ENCODE measurements at regions not wholly inside any gene's neighbourhood (a gene's known extent, or its start where the extent isn't known, plus 50 kb on each side); places are given as distances from the start of the nearest gene placed in this dataset.

GRCh38 chr1:209386156-209386555, 197.4 kb upstream of the CAMK1G start:
- no peak for TF ChIP-seq POLR2A (IDR thresholded peaks at IDR 0.05)
- no peak for TF ChIP-seq CTCF (IDR thresholded peaks at IDR 0.05)
- TF ChIP-seq POLR2AphosphoS5 (IDR thresholded peaks at IDR 0.05) = no peak
- TF ChIP-seq EP300 (IDR thresholded peaks at IDR 0.05) = no peak
- 77 to 87% methylated on average over 2 of the region's 2 CpGs for WGBS, 2 donors

GRCh38 chr1:209387271-209387968, 196.1 kb upstream of the CAMK1G start:
- DNase-seq = no peak
- H3K27ac ChIP-seq = no peak overlapping the region

More at GRCh38 chr1:209386156-209386555, 197.4 kb upstream of the CAMK1G start:
- no peaks in the 10 kb centered on the region for H3K9me3 ChIP-seq
- no peak overlapping the region for H3K4me3 ChIP-seq
- H3K36me3 ChIP-seq = no peaks in the 10 kb centered on the region
- no peaks in the 10 kb centered on the region for H3K27me3 ChIP-seq
- DNase-seq = no peak
- no peaks in the 10 kb centered on the region for H3K4me1 ChIP-seq
- H3K27ac ChIP-seq = no peak overlapping the region
- intact Hi-C loops (cut with DNase I) = no loop called here

DNA sequence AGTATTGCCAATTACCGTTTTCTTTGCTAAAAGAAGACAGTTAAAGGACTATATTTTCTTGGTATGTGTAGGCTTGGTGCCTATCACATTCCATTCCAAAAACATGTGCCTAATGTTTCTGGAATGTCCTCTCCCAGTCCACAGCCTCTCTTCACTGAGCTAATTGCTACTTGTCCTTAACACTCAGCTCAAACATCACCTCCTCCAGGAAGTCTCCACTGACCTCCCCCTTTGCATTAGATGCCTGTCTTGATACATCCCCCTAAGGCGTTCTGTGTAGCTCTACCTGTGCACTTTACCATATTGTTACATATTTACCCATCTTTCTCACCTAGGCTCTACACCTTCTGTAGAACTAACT, 195.6 kb upstream of the CAMK1G start:
- 80 to 85% methylated on average over 2 of the region's 2 CpGs for WGBS, 2 donors
- Histone ChIP-seq H3K9me3 (no peaks in the 10 kb centered on the region), H3K27ac (no peak overlapping the region), H3K27me3 (no peaks in the 10 kb centered on the region), H3K36me3 (no peaks in the 10 kb centered on the region), H3K4me3 (no peak overlapping the region), H3K4me1 (no peaks in the 10 kb centered on the region)
- no peak for TF ChIP-seq POLR2A (IDR thresholded peaks at IDR 0.05)
- TF ChIP-seq POLR2AphosphoS5 (IDR thresholded peaks at IDR 0.05) = no peak
- no peak for TF ChIP-seq EP300 (IDR thresholded peaks at IDR 0.05)
- TF ChIP-seq CTCF (IDR thresholded peaks at IDR 0.05) = no peak
- no peak for DNase-seq
- intact Hi-C loops (cut with DNase I) = no loop called here

More at GRCh38 chr1:209387271-209387968, 196.1 kb upstream of the CAMK1G start:
- no peaks in the 10 kb centered on the region for H3K4me1 ChIP-seq
- H3K4me3 ChIP-seq = no peak overlapping the region
- H3K9me3 ChIP-seq = no peaks in the 10 kb centered on the region
- TF ChIP-seq POLR2A (IDR thresholded peaks at IDR 0.05) (no peak), POLR2AphosphoS5 (IDR thresholded peaks at IDR 0.05) (no peak), CTCF (IDR thresholded peaks at IDR 0.05) (no peak), EP300 (IDR thresholded peaks at IDR 0.05) (no peak)
- intact Hi-C loops (cut with DNase I) = no loop called here
- no peaks in the 10 kb centered on the region for H3K36me3 ChIP-seq
- WGBS, 2 donors = 84 to 90% methylated on average over 5 of the region's 5 CpGs
- no peaks in the 10 kb centered on the region for H3K27me3 ChIP-seq

- intact Hi-C loops (cut with DNase I) = no loop called here
- Histone ChIP-seq H3K27me3 (no peaks in the 10 kb centered on the region), H3K4me1 (no peaks in the 10 kb centered on the region), H3K27ac (no peak overlapping the region), H3K36me3 (no peaks in the 10 kb centered on the region), H3K9me3 (no peaks in the 10 kb centered on the region), H3K4me3 (no peak overlapping the region)
- WGBS, 2 donors = 89 to 92% methylated on average over 1 of the region's 1 CpG
- DNase-seq = no peak
- TF ChIP-seq EP300 (IDR thresholded peaks at IDR 0.05) (no peak), POLR2A (IDR thresholded peaks at IDR 0.05) (no peak), CTCF (IDR thresholded peaks at IDR 0.05) (no peak), POLR2AphosphoS5 (IDR thresholded peaks at IDR 0.05) (no peak)
Measured at GRCh38 chr1:209388358-209388757, 195.2 kb upstream of the CAMK1G start.

DNA sequence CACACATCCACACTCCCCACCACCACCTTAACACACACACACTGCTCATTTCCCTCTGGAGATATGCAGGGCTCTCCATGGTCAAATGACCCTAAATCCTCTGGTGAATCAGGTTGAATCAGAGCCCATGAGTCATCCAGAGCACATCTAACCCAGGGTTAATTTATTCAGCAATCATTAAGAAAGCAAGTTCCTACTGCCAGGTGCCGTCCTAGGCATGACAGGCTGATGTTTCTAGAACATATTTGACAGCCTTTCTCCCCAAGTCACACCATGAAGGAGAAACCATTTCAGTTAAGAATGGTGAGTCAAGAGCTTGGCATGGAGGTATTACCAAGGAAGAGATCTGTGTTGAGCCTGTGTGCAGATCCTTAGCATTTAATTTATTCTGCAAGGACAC, 194.3 kb upstream of the CAMK1G start:
- no peak for TF ChIP-seq POLR2A (IDR thresholded peaks at IDR 0.05)
- TF ChIP-seq POLR2AphosphoS5 (IDR thresholded peaks at IDR 0.05) = no peak
- TF ChIP-seq EP300 (IDR thresholded peaks at IDR 0.05) = no peak
- TF ChIP-seq CTCF (IDR thresholded peaks at IDR 0.05) = no peak
- Histone ChIP-seq H3K27me3 (no peaks in the 10 kb centered on the region), H3K4me1 (no peaks in the 10 kb centered on the region), H3K9me3 (no peaks in the 10 kb centered on the region), H3K36me3 (no peaks in the 10 kb centered on the region), H3K4me3 (no peak overlapping the region), H3K27ac (no peak overlapping the region)
- intact Hi-C loops (cut with DNase I) = no loop called here
- WGBS, 2 donors = 56 to 81% methylated on average over 1 of the region's 1 CpG
- no peak for DNase-seq

All from sigmoid colon (tissue), 6 donors.